Choroid plexus epithelial cell (primary cell): ENCODE measurements at regions not wholly inside any gene's neighbourhood (a gene's known extent, or its start where the extent isn't known, plus 50 kb on each side); places are given as distances from the start of the nearest gene placed in this dataset.

Experiments
- DNase-seq: peaks from one replicate; pipeline ENCODE4 v3.0.0-alpha.2; 2010; ENCODE audit warnings: low read depth
- H3K4me3 ChIP-seq: 2 replicates; pipeline ENCODE4 v1.5.1; 2011; ENCODE audit warnings: low read depth, mild to moderate bottlenecking, control low read depth, low read length, moderate library complexity
- TF ChIP-seq, protein P1 (sequence below): conservative IDR thresholded peaks from 2 replicates; pipeline ENCODE4 v1.5.1; 2011; ENCODE audit warnings: low read depth, mild to moderate bottlenecking, control low read depth, inconsistent platforms, low read length, moderate library complexity

DNA sequence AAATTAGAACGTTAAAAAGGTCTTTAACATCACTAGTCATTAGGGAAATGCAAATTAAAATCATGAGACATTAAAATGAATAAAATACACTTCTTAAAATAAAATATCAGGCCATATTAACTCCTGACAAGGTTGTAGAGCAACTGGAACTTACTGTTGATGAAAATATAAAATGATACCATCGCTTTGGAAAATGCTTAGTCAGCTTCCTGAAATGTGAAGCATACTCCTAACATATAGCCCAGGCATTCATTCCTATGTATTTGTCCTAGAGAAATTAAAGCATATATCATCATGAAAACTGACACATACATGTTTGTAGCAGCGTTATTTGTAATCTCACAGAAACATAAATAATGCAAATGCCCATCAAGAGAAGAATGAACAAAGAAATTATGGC, 211.5 kb upstream of the CHRM3 start:
- no peak overlapping the region for H3K4me3 ChIP-seq
- TF ChIP-seq, protein P1, sequence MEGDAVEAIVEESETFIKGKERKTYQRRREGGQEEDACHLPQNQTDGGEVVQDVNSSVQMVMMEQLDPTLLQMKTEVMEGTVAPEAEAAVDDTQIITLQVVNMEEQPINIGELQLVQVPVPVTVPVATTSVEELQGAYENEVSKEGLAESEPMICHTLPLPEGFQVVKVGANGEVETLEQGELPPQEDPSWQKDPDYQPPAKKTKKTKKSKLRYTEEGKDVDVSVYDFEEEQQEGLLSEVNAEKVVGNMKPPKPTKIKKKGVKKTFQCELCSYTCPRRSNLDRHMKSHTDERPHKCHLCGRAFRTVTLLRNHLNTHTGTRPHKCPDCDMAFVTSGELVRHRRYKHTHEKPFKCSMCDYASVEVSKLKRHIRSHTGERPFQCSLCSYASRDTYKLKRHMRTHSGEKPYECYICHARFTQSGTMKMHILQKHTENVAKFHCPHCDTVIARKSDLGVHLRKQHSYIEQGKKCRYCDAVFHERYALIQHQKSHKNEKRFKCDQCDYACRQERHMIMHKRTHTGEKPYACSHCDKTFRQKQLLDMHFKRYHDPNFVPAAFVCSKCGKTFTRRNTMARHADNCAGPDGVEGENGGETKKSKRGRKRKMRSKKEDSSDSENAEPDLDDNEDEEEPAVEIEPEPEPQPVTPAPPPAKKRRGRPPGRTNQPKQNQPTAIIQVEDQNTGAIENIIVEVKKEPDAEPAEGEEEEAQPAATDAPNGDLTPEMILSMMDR, result no peak
- no peak for DNase-seq

DNA sequence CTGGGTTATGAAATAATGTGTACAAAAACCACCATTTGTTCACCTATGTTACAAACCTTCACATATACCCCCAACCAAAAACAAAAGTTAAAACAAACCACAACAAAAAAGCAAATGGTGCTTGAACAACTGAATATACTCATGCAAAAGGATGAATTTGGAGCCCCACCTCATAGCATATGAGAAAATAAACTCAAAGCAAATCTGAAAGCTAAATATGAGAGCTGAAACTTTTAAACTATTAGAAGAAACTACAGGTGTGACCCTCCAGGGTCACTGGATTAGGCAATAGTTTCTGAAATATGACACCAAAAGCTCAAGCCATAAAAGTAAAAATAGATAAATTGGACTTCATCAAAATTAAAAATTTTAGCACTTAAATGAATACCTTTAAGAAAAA, 215.5 kb upstream of the CHRM3 start:
- TF ChIP-seq, protein P1, result no peak
- no peak for DNase-seq
- H3K4me3 ChIP-seq, result no peak overlapping the region

DNA sequence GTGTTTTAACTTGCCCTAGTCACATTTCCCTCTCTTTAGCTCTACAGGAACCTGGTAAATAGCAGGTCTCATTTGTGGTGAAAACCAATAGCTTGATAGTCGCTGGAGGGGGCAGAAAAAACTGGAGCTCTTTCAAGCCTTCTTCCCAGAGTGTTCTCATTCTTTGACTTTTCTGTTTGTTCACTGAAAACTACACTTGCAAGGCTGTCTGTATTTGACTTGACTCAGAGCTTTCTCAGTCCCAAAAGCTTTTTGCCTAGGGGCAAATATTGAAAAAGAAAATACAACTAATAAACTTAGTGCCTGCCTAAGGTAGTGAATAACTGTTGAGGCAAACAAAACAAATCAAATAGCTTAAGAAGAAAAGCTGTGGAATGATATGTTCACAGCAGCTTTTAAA, 217.1 kb upstream of the CHRM3 start:
- no peak for DNase-seq
- TF ChIP-seq, protein P1, result no peak
- no peak overlapping the region for H3K4me3 ChIP-seq

DNA sequence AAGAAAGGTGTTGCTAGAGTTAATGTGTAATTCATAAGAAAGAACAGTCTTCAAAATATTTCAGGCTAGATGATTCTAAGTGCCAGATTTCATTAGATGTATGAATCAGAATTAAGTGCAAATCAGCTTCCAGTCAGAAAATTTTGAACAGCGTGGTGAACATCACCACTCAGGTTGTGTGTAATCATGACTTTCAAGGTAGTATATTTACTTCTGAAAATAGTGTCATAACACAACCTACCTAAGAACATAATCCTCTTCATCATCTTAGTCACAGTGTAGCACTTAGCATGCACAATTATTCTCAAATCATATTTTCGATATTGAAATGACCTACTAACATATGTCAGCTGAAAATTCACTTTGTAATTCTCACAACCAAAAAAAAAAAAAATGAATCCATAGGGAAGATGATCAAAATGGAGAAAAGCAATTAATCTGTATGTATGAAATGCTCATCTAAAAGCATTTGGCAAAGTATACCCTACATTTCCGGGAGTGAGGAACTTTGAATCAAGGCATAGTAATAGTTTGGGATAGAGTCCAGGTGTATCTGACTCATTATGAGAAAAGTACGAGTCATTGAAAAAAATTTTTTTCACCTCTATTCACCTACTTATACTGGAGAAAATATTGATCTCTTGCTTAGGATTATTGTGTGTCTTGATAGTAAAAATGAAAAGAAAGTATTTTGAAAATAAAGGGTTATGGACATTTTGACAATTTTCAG, 221.8 kb upstream of the CHRM3 start:
- no peak for DNase-seq
- TF ChIP-seq, protein P1, result no peak
- no peak overlapping the region for H3K4me3 ChIP-seq

DNA sequence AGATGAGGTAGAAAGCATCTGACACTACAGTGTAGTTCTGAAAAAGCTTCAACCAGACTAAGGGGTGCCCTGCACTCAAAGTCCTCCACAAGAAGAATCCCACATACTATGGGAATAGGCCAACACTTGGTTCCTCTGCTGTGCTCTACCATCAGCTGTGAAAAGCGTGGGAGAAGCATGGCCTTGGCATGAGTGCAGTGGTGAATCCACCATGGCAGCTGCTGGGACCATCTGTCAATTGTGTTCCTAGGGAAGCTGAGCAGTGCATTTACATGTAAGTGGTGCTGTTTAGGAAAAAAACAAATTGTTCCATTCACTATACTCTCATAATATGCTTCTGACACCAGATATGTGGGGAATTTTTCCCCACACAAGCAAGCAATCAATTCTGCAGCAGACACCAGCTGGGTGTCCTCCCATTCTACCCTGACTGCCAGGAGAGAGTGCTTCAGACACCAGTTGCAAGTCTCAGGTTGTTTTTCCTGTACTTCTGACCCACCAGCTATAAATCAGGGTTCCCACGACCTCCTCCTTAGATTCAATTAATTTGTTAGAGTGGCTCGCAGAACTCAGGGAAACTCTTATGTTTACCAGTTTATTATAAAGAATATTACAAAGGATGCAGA, 230.8 kb upstream of the CHRM3 start:
- H3K4me3 ChIP-seq, result no peak overlapping the region
- TF ChIP-seq, protein P1, result no peak
- no peak for DNase-seq

DNA sequence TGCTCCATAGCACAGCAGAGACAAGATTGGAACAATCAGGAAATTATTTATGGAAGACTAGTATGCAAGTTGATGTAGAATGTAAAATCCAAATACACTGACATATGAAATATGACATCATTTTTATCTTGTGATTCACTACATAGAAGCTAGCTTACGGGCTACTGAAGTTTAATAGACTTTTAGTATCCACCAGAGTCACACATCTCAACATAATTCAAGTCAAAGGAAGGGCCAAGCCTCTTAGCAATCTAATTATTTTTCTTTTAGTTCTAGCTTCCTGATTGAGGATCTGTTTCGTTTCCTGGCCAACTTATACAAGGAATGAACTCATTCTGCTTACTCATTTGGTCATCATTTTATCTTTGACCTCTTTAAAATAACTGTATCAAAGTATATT, 234.4 kb upstream of the CHRM3 start:
- TF ChIP-seq, protein P1, result no peak
- no peak for DNase-seq
- no peak overlapping the region for H3K4me3 ChIP-seq

DNA sequence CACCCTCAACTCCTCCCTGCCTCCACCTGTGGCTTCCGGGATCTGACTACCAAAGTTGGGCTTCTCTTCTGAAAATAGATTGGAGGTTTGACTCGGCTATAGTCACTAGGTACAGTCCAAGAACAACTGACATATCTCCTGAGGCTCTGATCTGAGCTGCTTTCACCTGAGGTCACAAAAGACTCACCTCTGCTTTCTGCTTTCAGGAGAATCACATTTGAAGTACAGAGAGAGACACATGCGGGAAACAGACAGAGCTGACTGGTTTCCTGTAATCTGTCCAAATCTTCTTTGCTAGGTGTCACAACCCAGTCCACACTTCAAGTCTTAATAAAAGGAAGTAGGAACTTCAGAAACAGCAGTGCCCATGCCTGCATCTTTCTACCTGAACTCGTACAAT, 245.4 kb upstream of the CHRM3 start:
- H3K4me3 ChIP-seq, result no peak overlapping the region
- DNase-seq, result no peak
- TF ChIP-seq, protein P1, result no peak
